Common myeloid progenitor, CD34-positive (primary cell): ENCODE measurements at regions not wholly inside any gene's neighbourhood (a gene's known extent, or its start where the extent isn't known, plus 50 kb on each side); places are given as distances from the start of the nearest gene placed in this dataset.

Experiments
- CTCF ChIA-PET: fragments of 350-600 bp; sonication (Branson Sonifier 250); formaldehyde crosslinking; loops from one replicate; lab custom pipeline; 2021; ENCODE audit warnings: antibody characterized with exemption; lab: Charles Lee
- POLR2A ChIA-PET: fragments of 350-600 bp; sonication (Branson Sonifier 250); formaldehyde crosslinking; loops from one replicate; lab custom pipeline; 2021; ENCODE audit warnings: antibody characterized with exemption; lab: Charles Lee
- DNase-seq, 3 donors: peaks; one replicate each; pipeline versions ENCODE4 v3.0.0 to v3.0.0-alpha.2; 2013
- H3K27ac ChIP-seq, 2 experiments: 1 replicate in 1 of 2; 2 replicates in 1 of 2; pipeline ENCODE4 v1.7.0; 2013; ENCODE audit warnings: inconsistent platforms in 2 of 2, low read length in 2 of 2, mild to moderate bottlenecking in 2 of 2, low read depth in 1 of 2, moderate library complexity in 1 of 2; ENCODE audit not compliant: severe bottlenecking in 2 of 2, insufficient read depth in 1 of 2, poor library complexity in 1 of 2
- H3K27me3 ChIP-seq, 5 experiments: replicated peaks in 2 of 5; 1 replicate in 3 of 5; 2 replicates in 2 of 5; pipeline versions ENCODE4 v1.6.1 to v1.7.0; 2013; ENCODE audit warnings: low read length in 4 of 5, mild to moderate bottlenecking in 2 of 5, moderate library complexity in 2 of 5, inconsistent platforms in 1 of 5; ENCODE audit not compliant: insufficient read depth in 5 of 5, control insufficient read depth in 4 of 5
- H3K36me3 ChIP-seq, 4 experiments: 1 replicate in 2 of 4; 2 replicates in 2 of 4; pipeline versions ENCODE4 v1.6.1 to v1.7.0; 2013; ENCODE audit warnings: low read length in 3 of 4, control low read depth in 1 of 4, mild to moderate bottlenecking in 1 of 4; ENCODE audit not compliant: control insufficient read depth in 4 of 4, insufficient read depth in 4 of 4
- H3K4me1 ChIP-seq, 4 experiments: 1 replicate in 3 of 4; 2 replicates in 1 of 4; pipeline versions ENCODE4 v1.6.1 to v1.7.1; 2013; ENCODE audit warnings: low read length in 3 of 4, mild to moderate bottlenecking in 3 of 4, control low read depth in 1 of 4, inconsistent platforms in 1 of 4, moderate library complexity in 1 of 4; ENCODE audit not compliant: control insufficient read depth in 4 of 4, insufficient read depth in 4 of 4; ENCODE audit errors: control extremely low read depth in 1 of 4
- H3K4me3 ChIP-seq, 7 experiments: 1 replicate in 4 of 7; 2 replicates in 3 of 7; pipeline versions ENCODE4 v1.5.1 to v1.7.0; 2013; ENCODE audit warnings: mild to moderate bottlenecking in 7 of 7, low read length in 6 of 7, moderate library complexity in 6 of 7, inconsistent platforms in 2 of 7, low read depth in 2 of 7, control low read depth in 1 of 7; ENCODE audit not compliant: insufficient read depth in 4 of 7, control insufficient read depth in 1 of 7; ENCODE audit errors: extremely low read depth in 1 of 7
- H3K9me3 ChIP-seq, 5 experiments: 1 replicate in 4 of 5; 2 replicates in 1 of 5; pipeline versions ENCODE4 v1.6.1 to v1.7.1; 2013; ENCODE audit warnings: low read length in 4 of 5, mild to moderate bottlenecking in 2 of 5, inconsistent platforms in 1 of 5, low read depth in 1 of 5, moderate library complexity in 1 of 5; ENCODE audit not compliant: control insufficient read depth in 4 of 5, insufficient read depth in 2 of 5; ENCODE audit errors: control extremely low read depth in 1 of 5
- WGBS: methylation state at CpG from one replicate; pipeline ENCODE4 v1.1.5; 2013; ENCODE audit not compliant: insufficient coverage; 5-methylcytosine and 5-hydroxymethylcytosine counted together

DNA sequence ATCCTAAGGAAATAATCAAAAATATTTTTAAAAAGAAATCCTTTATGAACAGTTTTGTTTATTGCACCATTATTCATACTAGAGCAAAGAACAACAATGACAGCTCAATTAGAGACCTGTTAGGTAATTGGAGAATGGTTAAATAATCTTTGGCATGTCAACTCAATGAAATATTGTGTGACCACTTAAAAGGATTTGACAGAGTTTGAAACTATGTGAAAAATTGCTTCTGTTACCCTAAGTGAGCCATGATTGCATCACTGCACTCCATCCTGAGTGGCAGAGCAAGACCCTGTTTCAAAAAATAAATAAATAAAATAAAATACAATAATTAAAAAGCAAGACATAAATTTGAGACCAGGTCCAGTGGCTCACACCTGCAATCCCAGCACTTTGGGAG is 66.1 kb upstream of the ATP8B1 start:
- H3K27me3 ChIP-seq, result peaks cover 0 to 2% (median 0%) of the 10 kb centered on the region in 5 experiments
- DNase-seq, result no peak
- no peaks in the 10 kb centered on the region for H3K4me1 ChIP-seq
- ChIA-PET POLR2A (no interaction called here), CTCF (no interaction called here)
- H3K36me3 ChIP-seq, result no peaks in the 10 kb centered on the region
- H3K4me3 ChIP-seq, result no peak overlapping the region
- H3K9me3 ChIP-seq, result peaks cover 3 to 18% (median 8%) of the 10 kb centered on the region in 5 experiments
- no peak overlapping the region for H3K27ac ChIP-seq

DNA sequence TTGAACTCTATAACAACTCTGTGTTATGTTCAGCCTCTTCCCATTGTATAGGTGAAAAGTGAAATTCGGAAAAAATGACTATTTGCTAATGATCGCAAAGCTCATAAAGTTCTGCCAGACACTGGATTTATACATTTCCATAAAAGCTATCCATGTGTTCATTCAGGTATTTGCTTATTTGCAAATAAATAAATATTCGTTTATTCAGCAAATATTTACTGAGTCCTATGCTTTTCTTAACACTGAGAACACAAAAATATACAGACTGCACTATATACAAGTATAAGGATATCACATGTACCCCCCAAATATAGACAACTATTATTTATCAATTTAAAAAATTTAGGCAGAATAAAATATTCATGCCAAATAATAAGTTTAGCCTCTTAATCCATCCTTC is 63.2 kb upstream of the ATP8B1 start:
- no peaks in the 10 kb centered on the region for H3K36me3 ChIP-seq
- H3K4me1 ChIP-seq, result no peaks in the 10 kb centered on the region
- no peak for DNase-seq
- ChIA-PET POLR2A (no interaction called here), CTCF (no interaction called here)
- no CpG with 5 or more reads among the region's 3 CpGs for WGBS
- H3K9me3 ChIP-seq, result peaks cover 0 to 3% (median 2%) of the 10 kb centered on the region in 5 experiments
- no peak overlapping the region for H3K27ac ChIP-seq
- no peak overlapping the region for H3K4me3 ChIP-seq
- H3K27me3 ChIP-seq, result peaks cover 0 to 2% (median 0%) of the 10 kb centered on the region in 5 experiments

GRCh38 chr18:57864615-57865121 is 61.6 kb upstream of the ATP8B1 start:
- ChIA-PET POLR2A (no interaction called here), CTCF (no interaction called here)
- Histone ChIP-seq H3K36me3 (no peaks in the 10 kb centered on the region), H3K27me3 (peaks cover 0 to 5% (median 0%) of the 10 kb centered on the region in 5 experiments), H3K9me3 (no peaks in the 10 kb centered on the region), H3K4me3 (no peak overlapping the region), H3K4me1 (no peaks in the 10 kb centered on the region), H3K27ac (no peak overlapping the region)
- DNase-seq, result no peak
- 100% methylated on average over 3 of the region's 4 CpGs for WGBS

GRCh38 chr18:57863706-57864105 is 60.6 kb upstream of the ATP8B1 start:
- Histone ChIP-seq H3K27ac (no peak overlapping the region), H3K4me1 (no peaks in the 10 kb centered on the region), H3K4me3 (no peak overlapping the region), H3K27me3 (peaks cover 0 to 5% (median 0%) of the 10 kb centered on the region in 5 experiments), H3K9me3 (no peaks in the 10 kb centered on the region), H3K36me3 (no peaks in the 10 kb centered on the region)
- ChIA-PET POLR2A (no interaction called here), CTCF (no interaction called here)
- WGBS, result 100% methylated on average over 2 of the region's 2 CpGs
- no peak for DNase-seq

DNA sequence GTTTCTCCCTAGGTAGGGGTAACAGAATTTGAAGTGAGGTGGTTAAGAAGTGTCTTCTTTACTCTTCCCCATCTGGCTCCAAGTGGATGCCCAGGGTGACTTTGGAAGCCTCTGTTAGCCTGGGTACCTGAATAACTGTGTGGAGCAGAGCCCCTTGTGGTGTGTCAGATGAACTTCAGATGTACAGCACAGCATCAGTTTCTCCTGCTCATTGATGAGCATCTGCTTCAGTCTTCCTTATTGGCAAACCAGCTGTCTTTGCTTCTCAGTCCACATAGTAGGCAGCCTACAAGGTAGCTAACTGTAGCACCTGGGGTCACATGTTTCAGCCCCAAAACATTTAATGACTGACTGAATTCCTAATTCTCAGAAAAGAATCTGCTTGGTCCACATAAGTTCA is 56.2 kb upstream of the ATP8B1 start:
- peak in 2 of 3 donors; percentile 9 for DNase-seq
- Histone ChIP-seq H3K36me3 (no peaks in the 10 kb centered on the region), H3K4me3 (no peak overlapping the region), H3K9me3 (no peaks in the 10 kb centered on the region), H3K27me3 (peaks cover 0 to 3% (median 0%) of the 10 kb centered on the region in 5 experiments), H3K4me1 (no peaks in the 10 kb centered on the region), H3K27ac (no peak overlapping the region)
- ChIA-PET CTCF (interaction anchor here (1.7 kb wide), 1 partner anchor 31 kb away, joined by 3 read pairs; no protein-coding TSS in a partner anchor), POLR2A (no interaction called here)

- H3K9me3 ChIP-seq, result no peaks in the 10 kb centered on the region
- WGBS, result 90% methylated on average over 7 of the region's 9 CpGs
- DNase-seq, result no peak
- ChIA-PET CTCF (interaction anchor here (0.8 to 1.0 kb wide), 2 partner anchors 10 to 25 kb away, joined by 3 read pairs; no protein-coding TSS in a partner anchor), POLR2A (no interaction called here)
- no peak overlapping the region for H3K4me3 ChIP-seq
- H3K4me1 ChIP-seq, result no peaks in the 10 kb centered on the region
- peaks cover 0 to 3% (median 0%) of the 10 kb centered on the region in 5 experiments for H3K27me3 ChIP-seq
- H3K36me3 ChIP-seq, result no peaks in the 10 kb centered on the region
- H3K27ac ChIP-seq, result no peak overlapping the region
These were observed 53.6 kb upstream of the ATP8B1 start for GRCh38 chr18:57856557-57857280.

DNA sequence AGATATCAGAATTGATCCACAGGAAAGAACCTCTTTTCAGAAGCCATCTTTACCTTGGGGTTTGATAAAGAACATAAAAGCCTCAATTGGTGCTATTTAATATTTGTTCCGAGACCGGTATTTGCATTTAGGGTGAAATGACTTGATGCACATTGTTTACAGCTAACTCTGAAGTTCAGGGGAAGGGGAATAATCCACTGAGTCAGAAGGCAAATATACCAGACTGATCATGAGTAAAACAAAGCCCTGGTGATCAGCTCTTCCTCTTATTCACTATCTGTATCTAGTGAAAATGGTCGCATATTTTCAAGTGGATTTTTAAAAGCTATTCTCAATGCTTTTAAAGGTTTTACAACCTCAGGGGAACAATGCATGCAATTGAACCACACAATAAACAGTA is 53.0 kb upstream of the ATP8B1 start:
- Histone ChIP-seq H3K36me3 (no peaks in the 10 kb centered on the region), H3K9me3 (no peaks in the 10 kb centered on the region), H3K27me3 (peaks cover 0 to 3% (median 0%) of the 10 kb centered on the region in 5 experiments), H3K27ac (no peak overlapping the region), H3K4me1 (no peaks in the 10 kb centered on the region), H3K4me3 (no peak overlapping the region)
- ChIA-PET POLR2A (no interaction called here), CTCF (interaction anchor here (0.8 to 1.0 kb wide), 2 partner anchors 9 to 26 kb away, joined by 3 read pairs; no protein-coding TSS in a partner anchor)
- 100% methylated on average over 2 of the region's 3 CpGs for WGBS
- DNase-seq, result no peak
